Nephron (organoid): ENCODE measurements at regions not wholly inside any gene's neighbourhood (a gene's known extent, or its start where the extent isn't known, plus 50 kb on each side); places are given as distances from the start of the nearest gene placed in this dataset.

Source experiments
- H3K27ac Mint-ChIP-seq, 3 experiments: 2 replicates each; pipeline ENCODE4 v1.8.0; 2020; ENCODE audit warnings: mixed read lengths in 3 of 3, mild to moderate bottlenecking in 2 of 3, moderate library complexity in 1 of 3
- H3K27me3 Mint-ChIP-seq: 2 replicates; pipeline ENCODE4 v1.8.0; 2021; ENCODE audit warnings: low read depth, mild to moderate bottlenecking, moderate library complexity, mixed read lengths
- H3K36me3 Mint-ChIP-seq: 2 replicates; pipeline ENCODE4 v1.8.0; 2020; ENCODE audit warnings: low read depth, mixed read lengths
- H3K4me1 Mint-ChIP-seq: 2 replicates; pipeline ENCODE4 v1.8.0; 2020; ENCODE audit warnings: mixed read lengths
- H3K4me3 Mint-ChIP-seq, 3 experiments: 2 replicates each; pipeline ENCODE4 v1.8.0; 2020; ENCODE audit warnings: mild to moderate bottlenecking in 3 of 3, mixed read lengths in 3 of 3, moderate library complexity in 2 of 3
- H3K9me3 Mint-ChIP-seq: 2 replicates; pipeline ENCODE4 v1.8.0; 2020; ENCODE audit warnings: mixed read lengths
- TF ChIP-seq, protein P1 (sequence below), 3 experiments: fragments of 200-600 bp; sonication (generic); IDR thresholded peaks; one replicate each; pipeline ENCODE4 v1.5.0; 2021; ENCODE audit warnings: antibody characterized with exemption in 3 of 3; ENCODE audit not compliant: unreplicated experiment in 3 of 3

DNA sequence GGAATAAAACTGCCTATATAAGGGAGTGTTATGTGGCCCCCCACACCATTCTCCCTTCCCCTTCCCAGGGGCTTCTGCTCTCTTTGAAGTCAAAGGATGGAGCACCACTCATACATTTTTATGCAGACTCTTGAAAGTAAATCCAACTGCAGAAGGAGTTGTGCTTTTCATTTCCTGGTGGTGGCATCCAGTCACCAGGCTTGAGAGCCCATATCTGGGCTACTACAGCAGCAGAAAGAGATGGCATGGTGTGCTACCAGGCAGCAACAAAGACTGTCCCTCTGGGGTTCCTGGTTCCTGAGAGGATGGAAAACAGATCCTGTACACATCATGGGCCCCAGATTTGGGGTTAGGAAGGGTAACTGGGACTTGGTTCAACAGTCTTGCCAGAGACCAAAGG lies 226.4 kb downstream of the CLIC5 start:
- no peaks in the 10 kb centered on the region for H3K9me3 Mint-ChIP-seq
- TF ChIP-seq, protein P1, sequence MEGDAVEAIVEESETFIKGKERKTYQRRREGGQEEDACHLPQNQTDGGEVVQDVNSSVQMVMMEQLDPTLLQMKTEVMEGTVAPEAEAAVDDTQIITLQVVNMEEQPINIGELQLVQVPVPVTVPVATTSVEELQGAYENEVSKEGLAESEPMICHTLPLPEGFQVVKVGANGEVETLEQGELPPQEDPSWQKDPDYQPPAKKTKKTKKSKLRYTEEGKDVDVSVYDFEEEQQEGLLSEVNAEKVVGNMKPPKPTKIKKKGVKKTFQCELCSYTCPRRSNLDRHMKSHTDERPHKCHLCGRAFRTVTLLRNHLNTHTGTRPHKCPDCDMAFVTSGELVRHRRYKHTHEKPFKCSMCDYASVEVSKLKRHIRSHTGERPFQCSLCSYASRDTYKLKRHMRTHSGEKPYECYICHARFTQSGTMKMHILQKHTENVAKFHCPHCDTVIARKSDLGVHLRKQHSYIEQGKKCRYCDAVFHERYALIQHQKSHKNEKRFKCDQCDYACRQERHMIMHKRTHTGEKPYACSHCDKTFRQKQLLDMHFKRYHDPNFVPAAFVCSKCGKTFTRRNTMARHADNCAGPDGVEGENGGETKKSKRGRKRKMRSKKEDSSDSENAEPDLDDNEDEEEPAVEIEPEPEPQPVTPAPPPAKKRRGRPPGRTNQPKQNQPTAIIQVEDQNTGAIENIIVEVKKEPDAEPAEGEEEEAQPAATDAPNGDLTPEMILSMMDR (IDR thresholded peaks at IDR 0.05; ENCODE audit: unreplicated experiment in 3 of 3) = no peak
- no peaks in the 10 kb centered on the region for H3K4me1 Mint-ChIP-seq
- no peak overlapping the region for H3K27ac Mint-ChIP-seq
- H3K36me3 Mint-ChIP-seq = no peaks in the 10 kb centered on the region
- H3K27me3 Mint-ChIP-seq = peaks cover 16% of the 10 kb centered on the region
- H3K4me3 Mint-ChIP-seq = no peak overlapping the region

GRCh38 chr6:45787384-45787783 lies 228.3 kb downstream of the CLIC5 start:
- peaks cover 16% of the 10 kb centered on the region for H3K27me3 Mint-ChIP-seq
- TF ChIP-seq, protein P1 (IDR thresholded peaks at IDR 0.05; ENCODE audit: unreplicated experiment in 3 of 3) = no peak
- H3K9me3 Mint-ChIP-seq = no peaks in the 10 kb centered on the region
- no peak overlapping the region for H3K4me3 Mint-ChIP-seq
- no peak overlapping the region for H3K27ac Mint-ChIP-seq
- H3K4me1 Mint-ChIP-seq = no peaks in the 10 kb centered on the region
- H3K36me3 Mint-ChIP-seq = no peaks in the 10 kb centered on the region

GRCh38 chr6:45786355-45786781 lies 229.3 kb downstream of the CLIC5 start:
- no peaks in the 10 kb centered on the region for H3K9me3 Mint-ChIP-seq
- peaks cover under 1% of the 10 kb centered on the region for H3K4me1 Mint-ChIP-seq
- TF ChIP-seq, protein P1 (IDR thresholded peaks at IDR 0.05; ENCODE audit: unreplicated experiment in 3 of 3) = no peak
- H3K27ac Mint-ChIP-seq = no peak overlapping the region
- H3K27me3 Mint-ChIP-seq = peaks cover 21% of the 10 kb centered on the region
- no peak overlapping the region for H3K4me3 Mint-ChIP-seq
- no peaks in the 10 kb centered on the region for H3K36me3 Mint-ChIP-seq

GRCh38 chr6:45784250-45784649 lies 231.4 kb downstream of the CLIC5 start:
- Mint-ChIP-seq H3K4me1 (peaks cover 10% of the 10 kb centered on the region), H3K36me3 (no peaks in the 10 kb centered on the region), H3K27me3 (peaks cover 25% of the 10 kb centered on the region), H3K27ac (no peak overlapping the region), H3K9me3 (no peaks in the 10 kb centered on the region), H3K4me3 (no peak overlapping the region)
- TF ChIP-seq, protein P1 (IDR thresholded peaks at IDR 0.05; ENCODE audit: unreplicated experiment in 3 of 3) = no peak

- TF ChIP-seq, protein P1 (IDR thresholded peaks at IDR 0.05; ENCODE audit: unreplicated experiment in 3 of 3) = no peak
- H3K4me3 Mint-ChIP-seq = no peak overlapping the region
- H3K27ac Mint-ChIP-seq = no peak overlapping the region
- no peaks in the 10 kb centered on the region for H3K36me3 Mint-ChIP-seq
- H3K9me3 Mint-ChIP-seq = no peaks in the 10 kb centered on the region
- peaks cover 10% of the 10 kb centered on the region for H3K4me1 Mint-ChIP-seq
- peaks cover 23% of the 10 kb centered on the region for H3K27me3 Mint-ChIP-seq
Observed at GRCh38 chr6:45783716-45784115, 231.9 kb downstream of the CLIC5 start.

- no peak overlapping the region for H3K4me3 Mint-ChIP-seq
- no peaks in the 10 kb centered on the region for H3K9me3 Mint-ChIP-seq
- no peaks in the 10 kb centered on the region for H3K36me3 Mint-ChIP-seq
- H3K27ac Mint-ChIP-seq = no peak overlapping the region
- TF ChIP-seq, protein P1 (IDR thresholded peaks at IDR 0.05; ENCODE audit: unreplicated experiment in 3 of 3) = no peak
- peaks cover 10% of the 10 kb centered on the region for H3K4me1 Mint-ChIP-seq
- peaks cover 18% of the 10 kb centered on the region for H3K27me3 Mint-ChIP-seq
Observed at GRCh38 chr6:45781890-45782289, 233.8 kb downstream of the CLIC5 start.
